Neural cell (in vitro differentiated cells): ENCODE measurements at regions not wholly inside any gene's neighbourhood (a gene's known extent, or its start where the extent isn't known, plus 50 kb on each side); places are given as distances from the start of the nearest gene placed in this dataset.

Experiments used
- H2AFZ ChIP-seq: fragments of 200-600, 300-800 bp; sonication (generic), shearing (Covaris generic); 2 replicates; pipeline ENCODE4 v1.6.0; 2014; ENCODE audit warnings: low read depth, mild to moderate bottlenecking, antibody characterized with exemption, low read length, moderate library complexity
- H3F3A ChIP-seq: fragments of 200-600 bp; shearing (Covaris generic); 2 replicates; pipeline ENCODE4 v1.6.1; 2016; ENCODE audit warnings: mild to moderate bottlenecking, moderate library complexity, mixed read lengths, antibody characterized with exemption, low read length; ENCODE audit not compliant: insufficient read depth, poor library complexity, severe bottlenecking
- H3K27ac ChIP-seq: fragments of 200-600, 300-800 bp; sonication (generic), shearing (Covaris generic); 2 replicates; pipeline ENCODE4 v1.5.1; 2014; ENCODE audit warnings: mild to moderate bottlenecking, low read length, moderate library complexity
- H3K27me3 ChIP-seq: fragments of 300-800, 200-600 bp; sonication (generic), shearing (Covaris generic); 2 replicates; pipeline ENCODE4 v1.6.0; 2014; ENCODE audit warnings: mild to moderate bottlenecking, low read depth, low read length, moderate library complexity; ENCODE audit not compliant: insufficient read depth
- H3K36me3 ChIP-seq: fragments of 300-800, 200-600 bp; sonication (generic), shearing (Covaris generic); 2 replicates; pipeline ENCODE4 v1.5.1; 2014; ENCODE audit warnings: mild to moderate bottlenecking, antibody characterized with exemption, low read length, moderate library complexity; ENCODE audit not compliant: insufficient read depth
- H3K4me2 ChIP-seq: fragments of 300-800, 200-600 bp; sonication (generic), shearing (Covaris generic); 2 replicates; pipeline ENCODE4 v1.6.0; 2014; ENCODE audit warnings: mild to moderate bottlenecking, low read length
- H3K4me3 ChIP-seq: fragments of 300-800, 200-600 bp; sonication (generic), shearing (Covaris generic); 2 replicates; pipeline ENCODE4 v1.5.1; 2014; ENCODE audit warnings: mild to moderate bottlenecking, low read length, moderate library complexity
- H3K79me2 ChIP-seq: fragments of 200-600 bp; shearing (Covaris generic); replicated peaks from 2 replicates; pipeline ENCODE4 v1.6.0; 2014; ENCODE audit warnings: mild to moderate bottlenecking, low read length, moderate library complexity; ENCODE audit not compliant: insufficient read depth
- H3K9ac ChIP-seq: fragments of 300-800, 200-600 bp; sonication (generic), shearing (Covaris generic); 2 replicates; pipeline ENCODE4 v1.6.1; 2016; ENCODE audit warnings: mild to moderate bottlenecking, low read length, mixed read lengths
- H3K9me2 ChIP-seq: fragments of 200-600 bp; shearing (Covaris generic); 2 replicates; pipeline ENCODE4 v1.6.1; 2016; ENCODE audit warnings: mild to moderate bottlenecking, low read length, mixed read lengths; ENCODE audit not compliant: insufficient read depth
- H3K9me3 ChIP-seq: fragments of 200-600, 300-800 bp; sonication (generic), shearing (Covaris generic); 2 replicates; pipeline ENCODE4 v1.6.1; 2016; ENCODE audit warnings: mild to moderate bottlenecking, mixed run types, low read length, moderate library complexity, mixed read lengths
- H4K20me1 ChIP-seq: fragments of 200-600 bp; shearing (Covaris generic); 2 replicates; pipeline ENCODE4 v1.6.1; 2016; ENCODE audit warnings: mild to moderate bottlenecking, mixed run types; ENCODE audit not compliant: insufficient read depth
- CTCF ChIP-seq: fragments of 450-650 bp; IDR thresholded peaks from 2 replicates; pipeline ENCODE4 v1.5.1; 2014; ENCODE audit warnings: antibody characterized with exemption, mild to moderate bottlenecking, moderate library complexity; ENCODE audit not compliant: poor library complexity, severe bottlenecking
- EP300 ChIP-seq: fragments of 450-650 bp; conservative IDR thresholded peaks from 2 replicates; pipeline ENCODE4 v1.6.1; 2014; ENCODE audit warnings: antibody characterized with exemption, mild to moderate bottlenecking, moderate library complexity; ENCODE audit not compliant: poor library complexity, severe bottlenecking
- EZH2 ChIP-seq: fragments of 200-600, 300-800 bp; shearing (Covaris generic), sonication (generic); IDR thresholded peaks from 2 replicates; pipeline ENCODE4 v1.6.1; 2014; ENCODE audit warnings: antibody characterized with exemption, low read length, borderline replicate concordance, mild to moderate bottlenecking; ENCODE audit not compliant: insufficient read depth, poor library complexity, severe bottlenecking
- MXI1 ChIP-seq: fragments of 450-650 bp; conservative IDR thresholded peaks from 2 replicates; pipeline ENCODE4 v1.6.1; 2014; ENCODE audit warnings: antibody characterized with exemption, mild to moderate bottlenecking; ENCODE audit not compliant: poor library complexity, severe bottlenecking
- POLR2AphosphoS5 ChIP-seq: IDR thresholded peaks from 2 replicates; pipeline ENCODE4 v1.6.1; 2012
- RAD21 ChIP-seq: fragments of 450-650 bp; conservative IDR thresholded peaks from 2 replicates; pipeline ENCODE4 v1.6.1; 2014; ENCODE audit warnings: antibody characterized with exemption, mild to moderate bottlenecking, moderate library complexity
- REST ChIP-seq: IDR thresholded peaks from 2 replicates; pipeline ENCODE4 v1.6.1; 2012; ENCODE audit warnings: borderline replicate concordance
- TAF1 ChIP-seq: IDR thresholded peaks from 2 replicates; pipeline ENCODE4 v1.6.1; 2012; ENCODE audit warnings: low read depth

- Histone ChIP-seq H3K27me3 (no peaks in the 10 kb centered on the region), H3K9ac (no peak overlapping the region), H3F3A (no peaks in the 10 kb centered on the region), H3K4me3 (no peak overlapping the region), H3K9me2 (no peaks in the 10 kb centered on the region), H3K36me3 (no peaks in the 10 kb centered on the region), H2AFZ (no peak overlapping the region), H4K20me1 (no peaks in the 10 kb centered on the region), H3K4me2 (no peak overlapping the region), H3K79me2 (no peaks in the 10 kb centered on the region), H3K9me3 (no peaks in the 10 kb centered on the region), H3K27ac (no peak overlapping the region)
- TF ChIP-seq POLR2AphosphoS5 (no peak), TAF1 (no peak), CTCF (no peak), EP300 (no peak), RAD21 (no peak), MXI1 (no peak), EZH2 (no peak), REST (no peak)
Observed at GRCh38 chr6:15943423-15943822, 185.5 kb upstream of the MYLIP start.

- Histone ChIP-seq H3K36me3 (no peaks in the 10 kb centered on the region), H3K9ac (no peak overlapping the region), H3K27me3 (no peaks in the 10 kb centered on the region), H3K9me3 (no peaks in the 10 kb centered on the region), H3K79me2 (no peaks in the 10 kb centered on the region), H3K27ac (no peak overlapping the region), H3F3A (no peaks in the 10 kb centered on the region), H4K20me1 (no peaks in the 10 kb centered on the region), H3K4me2 (no peak overlapping the region), H3K4me3 (no peak overlapping the region), H2AFZ (no peak overlapping the region), H3K9me2 (no peaks in the 10 kb centered on the region)
- TF ChIP-seq TAF1 (no peak), MXI1 (no peak), EZH2 (no peak)
Observed at GRCh38 chr6:15941168-15941567, 187.7 kb upstream of the MYLIP start.

- H3K9ac ChIP-seq, result no peak overlapping the region
- no peaks in the 10 kb centered on the region for H3K27me3 ChIP-seq
- H3K4me2 ChIP-seq, result no peak overlapping the region
- H3K27ac ChIP-seq, result no peak overlapping the region
- H4K20me1 ChIP-seq, result no peaks in the 10 kb centered on the region
- H3K79me2 ChIP-seq, result no peaks in the 10 kb centered on the region
- no peaks in the 10 kb centered on the region for H3K9me2 ChIP-seq
- no peaks in the 10 kb centered on the region for H3F3A ChIP-seq
- no peaks in the 10 kb centered on the region for H3K36me3 ChIP-seq
- TF ChIP-seq MXI1, result no peak
- no peak for TF ChIP-seq RAD21
- no peaks in the 10 kb centered on the region for H3K9me3 ChIP-seq
- H2AFZ ChIP-seq, result no peak overlapping the region
- H3K4me3 ChIP-seq, result no peak overlapping the region
Observed at GRCh38 chr6:15938107-15938506, 190.8 kb upstream of the MYLIP start.
